HUDEP-2 (cell line): ENCODE measurements at regions not wholly inside any gene's neighbourhood (a gene's known extent, or its start where the extent isn't known, plus 50 kb on each side); places are given as distances from the start of the nearest gene placed in this dataset.
"Not testable (repeated sequence)": the region's sequence is repeated elsewhere in the genome, so short reads cannot be mapped to it uniquely, and the experiment has no call there.

ENCODE experiments used
- DNase-seq, 76 experiments: peaks; one replicate each; lab custom pipeline; 2025; ENCODE audit not compliant: unreplicated experiment in 76 of 76; lab: John Stamatoyannopoulos, UW

DNA sequence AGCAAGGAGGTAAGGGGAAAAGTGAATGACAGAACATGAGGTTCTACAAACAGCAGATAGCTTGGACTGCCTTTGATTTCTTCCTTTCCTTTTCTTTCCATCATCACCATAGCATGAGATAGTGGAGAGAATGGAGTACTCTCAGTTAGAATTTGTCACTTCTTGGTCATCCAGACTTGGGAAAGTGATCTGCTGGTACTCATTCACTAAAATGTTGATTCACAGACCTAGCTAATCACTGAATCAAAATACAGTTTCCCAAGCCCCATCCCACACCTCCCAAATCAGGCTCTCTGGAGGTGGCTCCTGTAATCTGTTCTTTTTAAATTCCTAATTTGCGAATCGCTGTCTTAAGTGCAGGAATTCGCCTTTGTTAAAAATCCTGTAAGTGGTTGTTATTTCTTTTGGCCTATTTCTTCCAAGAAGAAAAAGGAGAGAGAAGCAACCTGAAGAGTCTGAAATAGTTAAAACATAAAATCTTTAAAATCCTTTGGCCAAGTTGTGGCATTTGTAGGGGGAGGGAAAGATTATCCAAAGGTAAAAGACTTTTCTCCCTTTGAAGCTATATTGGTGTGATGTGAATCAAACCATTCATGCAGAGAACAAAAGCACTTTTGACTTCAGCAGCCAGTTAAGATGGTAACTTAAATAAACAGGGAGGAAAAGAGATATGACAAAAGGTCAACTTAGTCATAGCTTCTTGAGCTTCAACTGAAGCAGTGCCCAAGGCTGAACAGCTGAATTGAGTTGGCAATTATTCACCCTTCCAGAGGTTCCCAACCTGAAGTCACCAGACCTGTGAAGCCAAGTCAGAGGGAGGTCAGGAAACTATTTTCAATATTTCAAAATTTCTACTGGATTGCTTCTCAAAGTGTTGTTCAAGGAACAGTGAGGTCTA is 255.1 kb upstream of the KRR1 start:
- no peak for DNase-seq

DNA sequence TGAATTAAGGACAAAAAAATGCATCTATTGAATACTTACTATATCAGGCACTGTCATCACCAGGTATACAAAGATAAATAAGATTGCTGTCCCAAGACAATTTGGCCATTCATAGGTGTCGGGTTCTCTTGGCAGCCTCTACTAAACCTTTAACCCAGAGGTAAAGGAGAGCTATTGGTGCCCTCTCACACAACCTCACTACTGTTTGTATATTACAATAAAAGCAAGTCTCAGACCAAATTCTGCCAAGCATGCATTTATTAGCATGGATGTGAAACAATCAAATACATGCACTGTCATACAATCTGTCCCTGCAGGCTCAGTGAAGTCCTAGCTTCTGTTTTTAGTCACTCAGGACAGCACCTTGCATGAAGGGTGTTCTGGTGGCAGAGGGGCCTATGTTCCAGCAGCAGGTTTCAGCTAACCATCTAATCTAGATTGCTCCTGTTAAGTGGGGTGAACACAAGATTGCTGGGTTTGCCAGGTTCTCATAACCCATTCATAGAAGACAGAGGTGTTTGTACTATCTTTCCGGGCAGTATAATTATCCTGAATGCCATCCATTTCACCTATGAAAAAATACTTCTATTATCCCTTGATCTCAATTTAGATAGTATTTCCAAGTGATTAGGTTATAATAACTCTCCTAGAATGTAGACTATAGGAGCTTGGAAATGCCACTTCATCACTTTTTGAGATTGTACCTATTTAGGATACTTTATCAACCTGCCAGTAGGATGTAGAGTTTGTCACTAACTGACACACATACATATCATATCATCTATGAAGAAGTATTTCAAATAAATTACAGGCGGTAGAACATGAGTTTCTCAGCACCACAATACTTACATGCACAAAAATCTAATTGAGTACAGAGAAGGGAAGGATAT is 254.0 kb upstream of the KRR1 start:
- DNase-seq = no peak

- no peak for DNase-seq
Measured at GRCh38 chr12:75764091-75764841, 252.9 kb upstream of the KRR1 start.

GRCh38 chr12:75760573-75761294 is 249.3 kb upstream of the KRR1 start:
- no peak for DNase-seq

GRCh38 chr12:75759842-75760572 is 248.6 kb upstream of the KRR1 start:
- DNase-seq = no peak

DNA sequence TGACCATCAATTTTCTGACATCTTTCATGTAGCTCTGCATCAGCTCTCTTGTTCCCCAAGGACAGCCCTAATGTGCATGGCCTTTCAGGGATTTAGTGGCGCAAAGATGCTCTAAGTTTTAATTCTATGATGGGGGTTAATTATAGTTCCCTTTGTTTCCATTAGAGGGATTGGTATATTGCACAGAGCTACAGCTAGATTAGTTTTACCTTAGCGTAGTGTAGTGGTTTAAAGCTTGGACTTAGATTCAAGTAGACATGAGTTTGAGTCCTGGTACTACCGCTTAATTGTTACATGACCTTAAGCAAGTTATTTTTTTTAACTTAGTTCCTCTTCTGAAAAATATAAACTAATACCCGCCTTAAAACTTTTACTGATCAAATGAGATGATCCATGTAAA is 247.8 kb upstream of the KRR1 start:
- DNase-seq = no peak

GRCh38 chr12:75756771-75757170 is 245.4 kb upstream of the KRR1 start:
- DNase-seq = no peak

GRCh38 chr12:75756111-75756510 is 244.7 kb upstream of the KRR1 start:
- no peak for DNase-seq

DNA sequence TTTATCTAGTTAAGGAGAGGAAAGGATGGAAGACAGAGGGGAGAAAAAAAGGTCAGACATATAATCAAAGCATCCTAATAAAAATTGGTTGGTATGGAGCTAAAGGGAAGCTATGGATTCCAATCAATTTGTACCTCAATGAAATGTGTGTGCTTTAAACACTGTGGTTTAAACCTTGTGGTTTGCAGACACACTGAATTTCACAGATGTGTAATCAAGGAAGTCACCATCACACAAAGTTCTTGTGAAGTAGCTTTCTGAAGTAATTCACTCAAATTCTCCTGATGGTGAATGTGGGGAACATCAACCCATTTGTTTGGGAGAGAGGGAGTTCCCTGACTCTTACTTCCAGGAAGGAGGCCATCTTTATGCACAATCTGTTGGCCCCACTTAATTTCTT is 243.3 kb upstream of the KRR1 start:
- no peak for DNase-seq

- DNase-seq = no peak
Measured at GRCh38 chr12:75754141-75754540, 242.7 kb upstream of the KRR1 start.

DNA sequence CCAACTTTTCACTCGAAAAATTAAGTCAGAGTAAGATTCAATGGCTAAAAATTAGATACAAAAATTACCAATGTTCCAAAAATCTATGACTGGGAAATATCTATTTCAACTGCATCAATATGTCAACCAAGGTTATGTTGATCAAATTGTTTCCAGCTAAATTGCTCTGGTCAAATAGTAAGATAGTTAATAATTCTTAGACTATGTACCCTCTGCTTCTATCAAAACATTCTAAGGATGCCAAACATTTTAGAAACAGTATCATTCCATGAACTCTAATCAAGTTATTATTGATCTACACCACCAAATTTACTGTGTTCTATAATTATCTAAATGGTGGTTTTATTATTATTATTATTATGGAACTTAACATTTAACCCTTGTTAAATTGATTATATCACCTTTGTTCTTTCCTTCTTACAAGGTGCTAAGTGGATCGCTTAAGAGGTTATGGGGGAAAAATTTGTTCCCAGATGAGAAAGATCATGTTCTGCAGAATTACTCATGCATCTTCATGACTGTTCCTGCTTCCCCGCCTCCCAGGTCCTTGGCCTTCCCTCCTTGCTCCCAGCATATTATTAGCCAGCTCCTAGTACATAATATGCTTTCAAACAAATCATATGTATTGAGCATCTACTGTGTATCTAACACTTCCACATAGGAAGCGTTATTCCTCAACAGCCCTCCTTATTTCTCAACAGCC is 240.5 kb upstream of the KRR1 start:
- DNase-seq = no peak

GRCh38 chr12:75750716-75751306 is 239.4 kb upstream of the KRR1 start:
- DNase-seq = no peak

GRCh38 chr12:75748990-75749389 is 237.6 kb upstream of the KRR1 start:
- DNase-seq = not testable (repeated sequence)

DNA sequence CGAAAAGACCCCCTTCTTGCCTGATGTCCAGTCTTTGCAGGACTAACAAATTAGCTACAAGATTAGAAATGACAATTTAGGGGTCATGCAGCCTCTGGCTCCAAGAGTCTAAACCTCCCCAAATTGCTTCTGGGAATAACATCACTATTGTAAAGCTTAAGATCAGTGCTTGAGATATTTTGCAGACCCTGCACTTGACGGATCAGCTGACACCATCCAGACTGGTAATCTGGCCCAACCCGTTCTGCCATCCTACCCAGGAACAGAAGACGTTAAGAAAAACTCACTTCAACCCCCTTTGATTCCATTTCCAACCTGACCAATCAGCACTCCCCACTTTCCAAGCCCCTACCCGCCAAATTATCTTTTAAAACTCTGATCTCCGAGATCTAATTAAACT is 236.7 kb upstream of the KRR1 start:
- DNase-seq = no peak

GRCh38 chr12:75747572-75748021 is 236.2 kb upstream of the KRR1 start:
- no peak for DNase-seq

DNA sequence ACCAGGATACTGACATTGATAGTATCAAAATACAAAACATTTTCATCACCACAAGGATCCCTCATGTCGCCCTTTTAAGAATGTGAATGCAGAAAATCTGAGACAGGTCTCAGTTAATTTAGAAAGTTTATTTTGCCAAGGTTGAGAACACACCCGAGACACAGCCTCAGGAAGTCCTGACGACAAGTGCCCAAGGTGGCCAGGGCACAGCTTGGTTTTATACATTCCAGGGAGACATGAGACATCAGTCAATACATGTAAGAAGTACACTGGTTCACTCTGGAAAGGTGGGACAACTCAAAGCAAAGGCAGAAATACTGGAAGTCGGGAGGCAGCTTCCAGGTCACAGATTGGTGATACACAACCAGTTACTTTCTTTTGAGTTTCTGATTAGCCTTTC is 235.2 kb upstream of the KRR1 start:
- DNase-seq = no peak

- DNase-seq = no peak
Measured at GRCh38 chr12:75744607-75745256, 233.3 kb upstream of the KRR1 start.

DNA sequence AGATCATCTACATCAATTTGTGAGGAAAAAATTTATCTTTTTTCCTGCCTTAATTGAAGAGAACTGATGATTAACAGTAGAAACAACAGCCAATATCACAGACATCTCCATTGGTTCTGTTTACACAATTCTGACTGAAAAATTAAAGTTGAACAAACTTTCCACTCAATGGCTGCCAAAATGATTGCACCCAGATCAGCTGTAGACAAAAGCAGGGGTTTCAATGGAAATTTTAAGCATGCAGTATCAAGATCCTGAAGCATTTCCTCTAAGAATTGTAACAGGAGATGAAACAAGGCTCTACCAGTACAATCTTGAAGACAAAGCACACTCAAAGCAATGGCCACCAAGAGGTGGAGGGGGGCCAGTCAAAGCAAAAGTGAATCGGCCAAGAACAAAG is 231.6 kb upstream of the KRR1 start:
- DNase-seq = no peak
